Brain pericyte (primary cell): ENCODE measurements at regions not wholly inside any gene's neighbourhood (a gene's known extent, or its start where the extent isn't known, plus 50 kb on each side); places are given as distances from the start of the nearest gene placed in this dataset.

Experiments used
- DNase-seq: peaks from one replicate; pipeline ENCODE4 v3.0.0-alpha.2; 2012; ENCODE audit warnings: low read depth, low spot score

- DNase-seq, result no peak
Measured at GRCh38 chr16:66207883-66208265, 158.6 kb upstream of the CDH5 start.

DNA sequence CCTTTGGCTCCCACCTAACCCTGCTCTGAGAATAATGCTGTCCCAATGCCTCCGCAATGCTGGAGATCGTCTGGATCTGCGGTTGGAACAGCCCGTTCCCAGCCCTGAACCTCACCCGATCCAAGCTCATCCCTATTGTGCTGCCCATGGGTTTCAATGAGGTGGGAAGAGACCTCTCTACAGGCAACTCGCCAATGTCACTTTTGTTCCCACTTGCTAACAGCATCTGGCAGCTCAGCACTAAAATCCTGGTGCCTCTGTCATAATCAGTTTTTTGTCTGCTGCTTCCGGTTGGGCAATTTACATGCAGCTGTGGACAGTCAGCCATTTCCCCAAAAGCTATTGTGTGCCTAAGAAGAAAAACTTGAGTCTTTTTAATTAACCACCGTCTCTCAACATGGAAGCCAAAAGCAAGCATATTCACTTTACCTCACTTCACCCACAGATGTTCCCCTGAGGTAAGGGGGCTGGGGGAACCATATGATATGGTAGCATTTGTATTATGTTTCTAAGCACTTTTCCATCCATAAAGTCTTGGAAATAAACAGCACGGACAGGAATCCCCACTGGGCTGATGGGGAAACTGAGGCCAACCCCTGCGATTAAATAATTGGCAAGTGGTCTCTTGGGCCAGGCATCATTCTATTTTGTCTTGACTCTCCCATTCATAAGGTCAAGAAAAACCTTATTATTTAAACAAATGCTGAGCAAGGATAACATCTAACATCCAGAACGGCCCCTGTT lies 159.2 kb upstream of the CDH5 start:
- no peak for DNase-seq

DNA sequence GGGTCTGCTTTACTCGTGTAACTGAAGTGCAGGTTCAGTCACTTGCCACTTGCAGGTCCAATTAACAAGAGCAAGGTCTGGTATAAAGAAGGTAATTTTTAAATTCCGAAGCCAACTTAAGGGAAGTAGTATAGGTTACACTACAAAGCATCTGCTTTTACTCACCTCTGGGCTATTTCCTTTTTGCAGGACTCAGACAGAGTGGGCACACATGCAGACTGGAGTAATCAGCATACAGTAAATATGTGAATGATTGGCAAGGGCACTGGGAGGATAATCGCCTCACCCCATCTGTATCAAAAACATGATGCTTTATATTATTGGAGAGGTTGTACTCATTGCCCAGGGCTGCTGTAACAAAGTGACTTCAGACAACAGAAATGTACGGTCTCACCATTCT lies 160.1 kb upstream of the CDH5 start:
- no peak for DNase-seq

GRCh38 chr16:66205287-66206231 lies 160.9 kb upstream of the CDH5 start:
- DNase-seq, result no peak

GRCh38 chr16:66204756-66205155 lies 161.7 kb upstream of the CDH5 start:
- no peak for DNase-seq

- no peak for DNase-seq
Measured at GRCh38 chr16:66203476-66203875, 163.0 kb upstream of the CDH5 start.

GRCh38 chr16:66199189-66199588 lies 167.3 kb upstream of the CDH5 start:
- DNase-seq, result no peak

DNA sequence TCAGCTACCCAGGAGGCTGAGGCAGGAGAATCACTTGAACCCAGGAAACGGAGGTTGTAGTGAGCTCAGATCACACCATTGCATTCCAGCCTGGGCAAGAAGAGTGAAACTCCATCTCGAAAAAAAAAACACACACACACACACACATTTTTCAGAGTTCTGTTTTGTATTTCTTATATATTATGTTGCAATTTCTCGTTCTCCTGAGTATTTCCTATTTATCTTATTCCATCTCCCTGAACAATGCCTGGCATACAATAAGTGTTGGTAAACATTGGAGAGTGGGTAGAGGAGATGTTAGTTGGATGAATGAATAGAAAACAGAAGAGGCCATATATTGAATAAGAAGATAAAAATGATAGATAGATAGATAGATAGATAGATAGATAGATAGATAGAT lies 167.8 kb upstream of the CDH5 start:
- no peak for DNase-seq

DNA sequence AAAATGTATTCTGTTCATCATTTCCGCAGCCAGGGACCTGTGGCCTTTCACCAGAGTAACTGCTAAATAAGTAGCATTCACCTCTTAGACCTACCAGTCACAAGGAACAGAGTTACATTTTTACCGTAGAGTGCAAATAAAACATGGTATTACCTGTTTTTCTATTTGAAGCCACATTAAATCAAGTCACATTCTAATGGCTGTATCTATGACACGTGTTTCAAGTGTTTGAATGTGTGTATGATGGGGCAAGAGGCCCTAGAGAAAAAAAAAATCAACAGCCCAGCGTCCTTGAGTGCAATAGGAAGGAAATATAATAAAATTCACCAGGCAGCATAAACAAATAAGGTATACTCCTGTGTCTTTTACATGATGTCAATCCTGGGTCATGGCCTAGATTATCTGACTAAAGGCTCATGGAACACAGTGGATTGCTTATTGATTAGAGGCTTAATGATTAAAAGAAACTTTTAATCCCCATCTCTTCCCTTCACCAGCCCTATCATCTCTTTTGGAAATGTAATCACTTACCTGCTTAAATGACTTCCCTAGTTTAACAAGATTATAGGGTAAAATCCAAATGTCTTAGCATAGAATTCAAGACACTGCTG lies 168.7 kb upstream of the CDH5 start:
- DNase-seq, result no peak

- no peak for DNase-seq
Measured at GRCh38 chr16:66196770-66197169, 169.7 kb upstream of the CDH5 start.

DNA sequence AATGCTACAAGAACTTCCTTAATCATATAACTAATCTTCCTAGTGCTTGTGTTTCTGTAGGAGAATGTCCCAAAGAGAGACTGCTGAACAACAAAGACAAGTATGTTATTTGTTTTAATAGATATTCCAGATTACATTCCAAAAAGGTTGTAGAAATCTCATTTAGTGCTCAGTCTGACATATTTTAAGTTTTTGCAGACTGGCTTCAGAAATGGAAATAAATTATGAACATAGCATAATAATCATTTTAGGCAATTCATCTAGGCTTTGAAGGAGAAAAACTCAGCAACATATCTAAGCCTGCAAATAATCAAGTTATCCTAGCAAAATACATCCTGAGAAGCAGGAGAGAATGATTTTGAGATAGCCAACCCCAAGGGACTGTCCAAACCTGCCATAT lies 171.6 kb upstream of the CDH5 start:
- no peak for DNase-seq

GRCh38 chr16:66193543-66194229 lies 172.8 kb upstream of the CDH5 start:
- DNase-seq, result no peak

GRCh38 chr16:66190411-66190810 lies 176.1 kb upstream of the CDH5 start:
- DNase-seq, result no peak

- no peak for DNase-seq
Measured at GRCh38 chr16:66189951-66190350, 176.5 kb upstream of the CDH5 start.

- DNase-seq, result no peak
Measured at GRCh38 chr16:66188917-66189725, 177.4 kb upstream of the CDH5 start.

GRCh38 chr16:66186251-66186785 lies 180.2 kb upstream of the CDH5 start:
- no peak for DNase-seq

DNA sequence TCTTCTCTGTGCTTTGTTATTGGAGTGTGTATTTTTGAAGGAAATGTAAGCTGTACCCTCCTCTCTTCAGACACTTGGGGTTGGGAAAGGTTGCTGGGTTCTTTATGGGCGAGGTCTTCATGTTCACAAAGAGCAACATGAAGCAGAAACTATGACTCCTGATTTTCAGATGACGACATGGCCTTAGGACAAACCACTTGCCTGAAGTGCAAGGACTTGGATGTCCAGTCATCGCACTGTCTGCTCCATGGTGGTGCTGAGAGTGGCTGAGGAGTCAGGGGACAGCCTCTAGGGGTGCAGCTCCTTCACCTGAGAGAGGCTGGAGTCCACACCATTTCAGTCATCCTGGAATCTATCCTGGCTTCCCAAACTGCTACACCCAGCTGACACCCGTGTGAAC lies 183.9 kb upstream of the CDH5 start:
- DNase-seq, result no peak

DNA sequence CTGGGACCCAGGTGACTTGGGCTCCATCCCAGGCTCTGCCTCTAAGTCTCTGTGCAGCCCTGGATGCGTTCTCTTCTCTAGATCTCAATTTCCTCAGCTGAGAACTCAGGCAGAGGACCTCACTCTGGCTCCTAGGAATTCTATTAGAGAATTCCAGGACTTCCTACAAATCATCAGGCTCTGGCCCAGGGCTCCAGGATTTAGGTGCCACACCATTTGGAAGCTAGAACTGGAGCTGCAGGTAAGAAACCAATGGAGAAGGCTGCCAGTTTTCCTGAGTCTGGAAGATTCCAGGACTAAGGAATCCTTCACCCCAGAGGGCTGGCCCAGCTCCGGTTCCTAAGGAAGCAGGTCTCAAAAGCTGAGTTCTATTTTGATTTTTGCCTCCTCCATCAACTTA lies 189.8 kb upstream of the CDH5 start:
- DNase-seq, result no peak

GRCh38 chr16:66176111-66176510 lies 190.4 kb upstream of the CDH5 start:
- no peak for DNase-seq

GRCh38 chr16:66175636-66176035 lies 190.9 kb upstream of the CDH5 start:
- no peak for DNase-seq

DNA sequence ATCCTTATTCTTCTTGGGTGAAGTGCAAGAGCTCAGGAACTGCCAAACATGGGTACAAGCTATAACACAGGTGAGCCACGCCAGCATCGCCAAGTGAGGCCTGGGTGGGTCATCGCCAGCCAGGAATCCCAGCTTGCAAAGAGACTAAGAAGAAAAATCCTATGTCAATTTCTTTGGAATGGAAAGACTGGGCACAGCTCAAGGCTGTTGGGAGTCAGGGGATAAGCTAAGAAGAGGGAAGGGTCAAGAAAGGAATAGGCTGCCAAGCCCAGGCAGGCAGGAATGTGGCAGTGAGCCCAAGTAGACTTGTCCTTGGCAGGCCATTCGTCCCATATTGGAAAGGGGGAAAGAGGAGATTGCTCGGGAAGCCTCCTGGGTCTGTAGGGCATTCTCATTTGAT lies 191.4 kb upstream of the CDH5 start:
- no peak for DNase-seq
